HG03457 (cell line): ENCODE measurements at regions not wholly inside any gene's neighbourhood (a gene's known extent, or its start where the extent isn't known, plus 50 kb on each side); places are given as distances from the start of the nearest gene placed in this dataset.
"Not testable (repeated sequence)": the region's sequence is repeated elsewhere in the genome, so short reads cannot be mapped to it uniquely, and the experiment has no call there.

ENCODE experiments used
- ATAC-seq: cut with Tn5 transposase; IDR thresholded peaks from one replicate; pipeline ENCODE4 v1.9.1; 2021; ENCODE audit warnings: moderate number of reproducible peaks; ENCODE audit not compliant: unreplicated experiment

- ATAC-seq: no peak
Observed at GRCh38 chr6:141402489-141402888, 730.2 kb upstream of the GJE1 start.

GRCh38 chr6:141401851-141402250 lies 730.9 kb upstream of the GJE1 start:
- no peak for ATAC-seq

GRCh38 chr6:141401168-141401567 lies 731.6 kb upstream of the GJE1 start:
- no peak for ATAC-seq

DNA sequence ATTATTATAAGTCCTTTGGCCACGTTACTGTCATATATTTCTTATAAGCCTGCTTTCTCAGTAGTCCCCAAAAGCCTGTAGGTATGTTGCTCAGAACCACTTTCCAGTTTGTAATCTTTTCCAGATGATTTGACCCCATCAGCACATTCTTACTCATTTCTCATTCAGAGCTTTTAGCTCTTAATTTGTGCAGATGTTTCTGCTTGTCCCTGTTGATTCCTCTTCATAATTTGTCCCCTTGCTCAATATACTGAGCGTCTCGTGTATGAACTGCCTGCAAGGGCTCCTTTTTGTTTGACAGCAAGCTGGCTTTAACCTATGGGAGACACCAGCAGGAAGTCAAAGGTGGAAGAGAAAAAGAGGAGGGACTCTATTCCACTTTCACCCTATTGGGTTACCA lies 733.8 kb upstream of the GJE1 start:
- no peak for ATAC-seq

DNA sequence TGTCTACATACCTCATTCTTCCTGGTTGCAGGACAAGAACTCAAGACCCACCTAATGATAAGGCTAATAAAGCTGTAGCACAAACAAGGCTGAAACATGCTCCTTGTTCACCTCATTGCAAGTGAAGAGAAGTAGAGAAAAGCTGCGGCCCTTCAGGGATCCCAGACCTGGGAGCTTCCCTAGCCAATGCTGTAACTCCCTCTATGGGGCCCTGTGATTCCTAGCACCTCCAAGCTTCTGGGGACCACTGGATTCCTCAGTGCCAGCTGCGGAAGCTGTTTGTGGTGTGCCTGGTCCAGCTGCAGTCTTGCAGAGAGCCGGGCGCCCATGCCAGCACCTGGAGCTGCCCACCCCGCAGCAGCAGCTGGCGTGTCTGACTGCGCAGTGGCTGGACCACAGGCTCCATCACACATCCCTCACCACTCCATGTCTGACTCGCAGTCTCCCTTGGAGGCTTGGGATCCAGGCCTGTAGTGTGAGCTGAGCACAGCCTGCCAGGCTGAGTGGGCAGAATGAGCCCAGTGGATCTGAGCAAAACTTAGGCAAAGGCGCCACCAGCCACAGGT lies 737.2 kb upstream of the GJE1 start:
- no peak for ATAC-seq

DNA sequence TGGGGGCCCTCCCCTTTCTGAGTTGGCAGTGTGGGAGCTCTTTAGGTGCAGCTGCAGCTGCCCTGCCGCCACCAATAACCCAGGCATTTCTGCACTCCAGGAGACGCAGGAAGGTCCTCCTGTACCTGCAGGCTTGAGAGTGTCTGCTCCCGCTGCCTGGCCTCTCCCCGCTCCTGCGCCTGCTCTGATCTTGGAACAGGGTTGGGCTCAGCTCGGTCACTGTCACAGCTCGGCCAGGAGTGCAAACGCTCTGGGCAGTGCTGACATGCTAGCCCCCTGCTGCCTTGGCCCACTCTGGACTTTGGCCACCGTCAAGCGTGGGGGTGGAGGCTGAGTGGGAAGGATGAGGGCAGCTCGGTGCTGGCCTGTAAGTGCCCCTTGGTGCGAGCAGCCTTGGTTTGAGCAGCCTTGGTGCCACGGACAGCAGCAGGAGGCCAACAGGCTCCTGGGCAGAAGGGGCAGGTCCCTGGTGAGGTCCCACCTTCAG lies 738.1 kb upstream of the GJE1 start:
- ATAC-seq: no peak

- ATAC-seq: no peak
Observed at GRCh38 chr6:141394125-141394536, 738.6 kb upstream of the GJE1 start.

GRCh38 chr6:141393405-141394124 lies 739.2 kb upstream of the GJE1 start:
- no peak for ATAC-seq

- not testable (repeated sequence) for ATAC-seq
Observed at GRCh38 chr6:141391135-141391534, 741.6 kb upstream of the GJE1 start.

DNA sequence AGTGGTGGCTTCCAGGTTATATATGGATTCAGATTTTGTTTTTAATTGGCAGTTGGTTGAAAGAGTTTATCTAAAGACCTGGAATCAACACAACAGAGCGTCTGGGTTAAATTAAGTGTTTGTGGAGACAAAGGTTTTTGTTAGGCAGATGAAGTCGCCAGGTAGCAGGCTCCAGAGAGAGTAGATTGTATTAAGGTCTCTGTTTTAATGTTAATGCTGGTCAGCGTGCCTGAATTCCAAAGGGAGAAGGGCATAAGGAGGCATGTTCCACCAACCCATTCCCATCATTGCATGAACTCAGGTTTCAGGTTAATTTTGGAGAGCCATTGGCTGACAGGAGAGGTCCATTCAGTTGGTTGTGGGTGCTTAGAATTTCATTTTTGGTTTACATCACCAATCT lies 744.1 kb upstream of the GJE1 start:
- ATAC-seq: no peak

- no peak for ATAC-seq
Observed at GRCh38 chr6:141370438-141370837, 762.3 kb upstream of the GJE1 start.

DNA sequence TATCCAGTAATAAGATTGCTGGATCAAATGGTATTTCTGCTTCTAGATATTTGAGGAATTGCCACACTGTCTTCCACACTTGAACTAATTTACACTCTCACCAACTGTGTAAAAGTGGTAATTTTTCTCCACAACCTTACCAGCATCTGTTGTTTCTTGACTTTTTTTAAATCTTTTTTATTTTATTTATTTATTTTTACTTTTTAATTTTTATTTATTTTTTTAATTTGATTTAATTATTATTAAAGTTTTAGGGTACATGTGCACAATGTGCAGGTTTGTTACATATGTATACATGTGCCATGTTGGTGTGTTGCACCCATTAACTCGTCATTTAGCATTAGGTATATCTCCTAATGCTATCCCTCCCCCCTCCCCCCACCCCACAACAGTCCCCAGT lies 765.9 kb upstream of the GJE1 start:
- not testable (repeated sequence) for ATAC-seq

DNA sequence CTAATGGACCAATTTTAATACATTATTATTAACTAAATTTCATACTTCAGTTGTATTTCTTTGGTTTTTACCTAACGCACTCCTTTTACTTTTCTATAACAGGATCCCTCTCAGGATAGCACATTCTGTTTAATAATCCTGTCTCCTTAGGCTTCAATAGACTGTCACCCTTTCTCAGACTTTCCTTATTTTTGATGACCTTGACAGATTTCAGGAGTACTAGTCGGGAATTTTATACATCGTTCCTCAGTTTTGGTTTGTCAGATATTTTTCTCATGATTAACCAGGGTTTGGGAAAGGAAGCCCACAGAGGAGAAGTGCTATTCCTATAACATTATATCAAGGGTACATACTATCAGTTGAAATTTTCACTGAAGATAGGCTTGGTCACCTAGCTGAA lies 768.0 kb upstream of the GJE1 start:
- no peak for ATAC-seq

DNA sequence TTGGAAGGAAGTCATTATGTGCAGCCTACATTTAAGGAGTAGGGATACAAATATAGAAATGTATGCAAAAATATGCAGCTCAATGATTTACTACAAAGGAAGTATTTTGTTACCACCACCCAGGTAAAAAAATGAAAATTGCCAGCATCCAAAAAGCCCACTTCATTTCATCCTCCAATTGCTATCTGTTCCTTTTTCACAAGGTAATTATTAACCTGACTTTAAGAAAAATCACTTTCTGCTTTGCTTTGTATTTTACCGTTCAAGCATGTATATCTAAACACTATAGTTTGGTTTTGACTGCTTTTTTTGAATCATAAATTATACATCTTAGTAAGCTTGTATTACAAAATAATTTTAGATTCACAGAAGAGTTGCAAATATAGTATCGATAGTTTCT lies 768.5 kb upstream of the GJE1 start:
- ATAC-seq: no peak

DNA sequence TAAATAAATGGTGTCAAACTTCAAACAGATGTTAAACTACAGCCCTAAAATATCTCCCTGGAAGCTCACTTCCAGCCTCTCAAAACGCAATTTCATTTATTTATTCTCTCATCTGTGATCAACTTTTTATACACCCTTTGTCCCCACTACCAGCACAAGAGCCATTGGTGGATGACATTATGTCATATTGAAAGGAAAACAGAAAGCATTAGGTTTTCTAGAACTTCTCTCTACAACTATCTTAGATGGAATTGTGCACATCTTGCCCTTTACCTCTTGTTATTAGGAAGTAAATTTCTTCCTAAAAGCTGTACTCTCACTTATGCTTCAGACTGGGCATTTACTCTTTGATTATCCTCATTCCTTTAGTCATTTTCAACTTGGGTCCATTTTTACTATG lies 771.2 kb upstream of the GJE1 start:
- no peak for ATAC-seq

DNA sequence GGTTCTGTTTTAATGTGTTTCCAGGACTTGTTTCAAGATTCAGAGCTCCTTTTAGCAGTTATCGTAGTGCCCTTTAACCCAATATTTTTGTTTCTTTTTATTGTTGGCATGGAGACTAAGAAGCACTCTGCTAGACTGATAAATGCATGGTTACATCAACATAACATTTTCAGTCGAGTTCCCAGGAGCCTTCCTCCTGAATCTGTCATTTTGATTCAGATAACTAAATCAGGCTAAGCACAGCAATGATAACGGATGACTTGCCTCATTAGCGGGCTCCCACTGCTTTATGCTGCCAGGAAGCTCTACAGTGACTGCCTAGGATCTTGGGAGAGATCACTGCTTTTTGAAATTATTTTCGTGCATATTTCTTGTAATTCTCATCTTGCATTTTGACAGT lies 772.8 kb upstream of the GJE1 start:
- ATAC-seq: no peak

GRCh38 chr6:141354191-141354955 lies 778.4 kb upstream of the GJE1 start:
- no peak for ATAC-seq

- ATAC-seq: no peak
Observed at GRCh38 chr6:141351721-141352120, 781.0 kb upstream of the GJE1 start.

DNA sequence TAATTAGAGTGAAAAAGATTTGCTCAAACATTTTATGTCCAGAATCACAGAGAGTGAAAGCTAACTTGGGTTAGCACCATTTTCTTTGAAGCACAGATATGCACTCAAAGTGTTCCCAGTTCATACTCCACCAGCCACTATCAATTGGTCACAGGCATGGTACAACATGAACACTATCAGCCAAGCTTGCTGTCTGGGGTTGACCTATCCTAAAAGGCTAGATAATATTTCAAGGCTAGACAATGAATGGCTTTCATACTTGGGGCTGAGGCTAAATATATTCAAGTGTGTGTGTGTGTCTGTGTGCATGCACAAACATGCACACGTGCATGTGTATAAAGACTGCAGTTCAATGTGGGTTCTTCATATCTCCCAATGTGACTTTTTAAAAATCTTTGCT lies 783.0 kb upstream of the GJE1 start:
- no peak for ATAC-seq

- ATAC-seq: no peak
Observed at GRCh38 chr6:141347906-141348492, 784.7 kb upstream of the GJE1 start.

DNA sequence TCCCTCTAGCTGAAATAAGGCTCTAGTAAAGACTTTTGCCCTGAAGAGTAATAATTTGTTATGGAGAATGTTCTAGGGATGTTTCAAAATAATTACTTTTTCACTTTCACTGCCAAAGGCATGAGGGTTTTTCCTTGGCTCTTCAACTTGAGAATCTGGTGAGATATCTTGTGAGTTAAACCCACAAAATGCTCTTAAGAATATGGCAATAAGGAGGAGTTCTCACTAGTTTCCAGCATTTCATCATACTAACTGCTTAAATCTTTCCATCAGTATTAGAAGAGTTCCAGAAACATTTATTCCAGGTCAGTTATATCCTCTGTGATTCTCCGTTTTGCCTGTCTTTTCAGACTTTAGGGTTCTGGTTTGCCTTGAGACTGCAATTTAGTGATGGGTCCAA lies 785.6 kb upstream of the GJE1 start:
- ATAC-seq: no peak

DNA sequence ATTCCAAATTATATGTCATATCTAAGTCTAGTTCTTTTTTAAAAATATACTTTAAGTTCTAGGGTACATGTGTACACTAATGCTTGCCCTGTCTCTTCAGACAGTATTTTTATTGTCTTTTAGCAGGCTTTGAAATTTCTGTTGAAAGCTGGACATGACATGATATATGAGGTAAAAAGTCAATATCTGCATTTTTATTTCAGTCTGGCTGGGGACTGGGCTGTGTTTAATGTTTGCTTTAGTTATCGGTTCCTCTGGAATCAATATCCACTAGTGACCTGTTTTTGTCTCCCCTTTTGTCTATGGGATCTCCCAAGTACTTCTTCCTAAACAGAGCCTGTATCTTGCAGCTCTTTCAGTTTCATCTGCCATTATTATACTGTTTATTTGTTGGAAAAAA lies 786.2 kb upstream of the GJE1 start:
- ATAC-seq: no peak
